Testis (tissue), 2 donors: ENCODE measurements at regions not wholly inside any gene's neighbourhood (a gene's known extent, or its start where the extent isn't known, plus 50 kb on each side); places are given as distances from the start of the nearest gene placed in this dataset.

Experiments used
- CTCF ChIP-seq, 3 experiments: fragments of 450-650 bp in 2 of 3; fragments of 200-600 bp in 1 of 3; sonication (generic) in 1 of 3; IDR thresholded peaks; one replicate each; pipeline ENCODE4 v1.5.1; 2016 to 2019; ENCODE audit warnings: antibody characterized with exemption in 3 of 3, mild to moderate bottlenecking in 2 of 3, moderate library complexity in 1 of 3
- POLR2A ChIP-seq: fragments of 450-650 bp; IDR thresholded peaks from one replicate; pipeline ENCODE4 v1.6.1; 2017; ENCODE audit warnings: antibody characterized with exemption, mild to moderate bottlenecking, moderate library complexity

- TF ChIP-seq CTCF (IDR thresholded peaks at IDR 0.05) = no peak
- no peak for TF ChIP-seq POLR2A
These were observed 267.5 kb upstream of the PRKCQ start for GRCh38 chr10:6847561-6847960.
